OCI-LY1 (cell line): ENCODE measurements at regions not wholly inside any gene's neighbourhood (a gene's known extent, or its start where the extent isn't known, plus 50 kb on each side); places are given as distances from the start of the nearest gene placed in this dataset.

Experiments used
- EZH2 ChIP-seq: fragments of 200-600 bp; sonication (generic), shearing (Covaris generic); IDR thresholded peaks from 2 replicates; pipeline ENCODE4 v1.8.0; 2017; ENCODE audit warnings: borderline replicate concordance, mixed run types, mild to moderate bottlenecking, antibody characterized with exemption, low read length, moderate library complexity, mixed read lengths
- TF ChIP-seq, protein P1 (sequence below): fragments of 200-600 bp; sonication (generic), shearing (Covaris generic); IDR thresholded peaks from 2 replicates; pipeline ENCODE4 v1.5.1; 2017; ENCODE audit warnings: mild to moderate bottlenecking, antibody characterized with exemption, low read length, moderate library complexity, mixed read lengths

DNA sequence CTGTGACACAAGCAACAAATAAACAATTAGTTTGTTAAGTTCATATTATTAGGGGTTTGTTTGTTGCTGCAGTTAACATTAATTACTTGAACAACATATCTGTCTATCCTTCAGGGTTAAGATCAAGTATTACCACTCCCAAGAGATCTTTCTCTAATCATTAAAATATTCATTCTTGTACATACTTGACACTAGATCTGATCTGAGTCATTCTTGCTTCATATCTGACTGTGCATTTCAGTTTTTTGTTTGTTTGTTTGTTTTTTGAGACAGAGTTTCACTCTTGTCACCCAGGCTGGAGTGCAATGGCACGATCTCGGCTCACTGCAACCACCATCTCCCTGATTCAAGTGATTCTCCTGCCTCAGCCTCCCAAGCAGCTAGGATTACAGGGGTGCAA is 613.3 kb upstream of the PLXNA2 start:
- no peak for TF ChIP-seq EZH2
- TF ChIP-seq, protein P1, sequence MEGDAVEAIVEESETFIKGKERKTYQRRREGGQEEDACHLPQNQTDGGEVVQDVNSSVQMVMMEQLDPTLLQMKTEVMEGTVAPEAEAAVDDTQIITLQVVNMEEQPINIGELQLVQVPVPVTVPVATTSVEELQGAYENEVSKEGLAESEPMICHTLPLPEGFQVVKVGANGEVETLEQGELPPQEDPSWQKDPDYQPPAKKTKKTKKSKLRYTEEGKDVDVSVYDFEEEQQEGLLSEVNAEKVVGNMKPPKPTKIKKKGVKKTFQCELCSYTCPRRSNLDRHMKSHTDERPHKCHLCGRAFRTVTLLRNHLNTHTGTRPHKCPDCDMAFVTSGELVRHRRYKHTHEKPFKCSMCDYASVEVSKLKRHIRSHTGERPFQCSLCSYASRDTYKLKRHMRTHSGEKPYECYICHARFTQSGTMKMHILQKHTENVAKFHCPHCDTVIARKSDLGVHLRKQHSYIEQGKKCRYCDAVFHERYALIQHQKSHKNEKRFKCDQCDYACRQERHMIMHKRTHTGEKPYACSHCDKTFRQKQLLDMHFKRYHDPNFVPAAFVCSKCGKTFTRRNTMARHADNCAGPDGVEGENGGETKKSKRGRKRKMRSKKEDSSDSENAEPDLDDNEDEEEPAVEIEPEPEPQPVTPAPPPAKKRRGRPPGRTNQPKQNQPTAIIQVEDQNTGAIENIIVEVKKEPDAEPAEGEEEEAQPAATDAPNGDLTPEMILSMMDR = no peak
